Ishikawa (cell line): ENCODE measurements at regions not wholly inside any gene's neighbourhood (a gene's known extent, or its start where the extent isn't known, plus 50 kb on each side); places are given as distances from the start of the nearest gene placed in this dataset.

Experiments used
- CEBPB ChIP-seq: IDR thresholded peaks from 2 replicates; pipeline ENCODE4 v1.6.1; 2012
- CREB1 ChIP-seq: IDR thresholded peaks from 2 replicates; pipeline ENCODE4 v1.6.1; 2012; ENCODE audit warnings: low read depth
- EGR1 ChIP-seq: IDR thresholded peaks from 2 replicates; pipeline ENCODE4 v1.6.1; 2012
- EP300 ChIP-seq: IDR thresholded peaks from 2 replicates; pipeline ENCODE4 v1.6.1; 2012; ENCODE audit warnings: borderline replicate concordance
- FOXM1 ChIP-seq: IDR thresholded peaks from 2 replicates; pipeline ENCODE4 v1.6.1; 2012; ENCODE audit warnings: low read depth, borderline replicate concordance
- NFIC ChIP-seq: IDR thresholded peaks from 2 replicates; pipeline ENCODE4 v1.6.1; 2012
- RAD21 ChIP-seq: IDR thresholded peaks from 2 replicates; pipeline ENCODE4 v1.6.1; 2012; ENCODE audit warnings: low read depth
- TCF12 ChIP-seq: IDR thresholded peaks from 2 replicates; pipeline ENCODE4 v1.6.1; 2012; ENCODE audit warnings: low read depth
- TEAD4 ChIP-seq: IDR thresholded peaks from 2 replicates; pipeline ENCODE4 v1.6.1; 2012
- YY1 ChIP-seq: IDR thresholded peaks from 2 replicates; pipeline ENCODE4 v1.6.1; 2012; ENCODE audit warnings: low read depth
- TF ChIP-seq, protein P1 (sequence below): IDR thresholded peaks from 2 replicates; pipeline ENCODE4 v1.6.1; 2012; ENCODE audit warnings: low read depth, mild to moderate bottlenecking

DNA sequence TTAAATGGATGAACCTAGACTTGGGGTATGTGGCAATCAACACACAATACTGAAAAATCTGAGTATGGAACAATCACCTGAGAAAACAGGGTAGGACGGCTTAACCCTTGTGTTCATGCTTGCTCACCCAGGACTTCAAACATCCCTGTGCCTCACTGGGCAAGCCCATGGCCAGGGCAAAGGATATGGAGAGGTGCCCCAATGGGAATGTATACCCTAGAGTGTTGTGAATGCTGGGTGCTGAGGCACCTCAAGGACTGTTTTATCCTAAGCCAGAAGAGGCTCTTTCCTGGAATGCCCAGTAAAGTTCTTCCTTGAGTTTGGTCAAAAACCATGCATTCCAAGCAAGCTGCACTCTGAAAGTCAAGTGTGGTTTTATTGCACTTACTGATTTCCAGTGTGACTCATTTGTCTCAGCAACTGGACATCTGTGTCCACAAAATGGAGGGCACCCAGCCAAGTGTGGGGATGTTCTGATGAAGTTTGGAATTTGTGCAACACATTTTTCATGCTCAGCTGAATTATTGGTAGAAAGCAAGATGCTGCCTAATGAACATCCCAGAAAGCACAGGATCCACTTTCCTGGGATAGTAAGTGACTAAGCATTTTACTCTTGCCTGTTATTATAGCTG is 531.3 kb downstream of the RFC3 start:
- no peak for TF ChIP-seq EP300
- TF ChIP-seq TCF12: no peak
- TF ChIP-seq, protein P1, sequence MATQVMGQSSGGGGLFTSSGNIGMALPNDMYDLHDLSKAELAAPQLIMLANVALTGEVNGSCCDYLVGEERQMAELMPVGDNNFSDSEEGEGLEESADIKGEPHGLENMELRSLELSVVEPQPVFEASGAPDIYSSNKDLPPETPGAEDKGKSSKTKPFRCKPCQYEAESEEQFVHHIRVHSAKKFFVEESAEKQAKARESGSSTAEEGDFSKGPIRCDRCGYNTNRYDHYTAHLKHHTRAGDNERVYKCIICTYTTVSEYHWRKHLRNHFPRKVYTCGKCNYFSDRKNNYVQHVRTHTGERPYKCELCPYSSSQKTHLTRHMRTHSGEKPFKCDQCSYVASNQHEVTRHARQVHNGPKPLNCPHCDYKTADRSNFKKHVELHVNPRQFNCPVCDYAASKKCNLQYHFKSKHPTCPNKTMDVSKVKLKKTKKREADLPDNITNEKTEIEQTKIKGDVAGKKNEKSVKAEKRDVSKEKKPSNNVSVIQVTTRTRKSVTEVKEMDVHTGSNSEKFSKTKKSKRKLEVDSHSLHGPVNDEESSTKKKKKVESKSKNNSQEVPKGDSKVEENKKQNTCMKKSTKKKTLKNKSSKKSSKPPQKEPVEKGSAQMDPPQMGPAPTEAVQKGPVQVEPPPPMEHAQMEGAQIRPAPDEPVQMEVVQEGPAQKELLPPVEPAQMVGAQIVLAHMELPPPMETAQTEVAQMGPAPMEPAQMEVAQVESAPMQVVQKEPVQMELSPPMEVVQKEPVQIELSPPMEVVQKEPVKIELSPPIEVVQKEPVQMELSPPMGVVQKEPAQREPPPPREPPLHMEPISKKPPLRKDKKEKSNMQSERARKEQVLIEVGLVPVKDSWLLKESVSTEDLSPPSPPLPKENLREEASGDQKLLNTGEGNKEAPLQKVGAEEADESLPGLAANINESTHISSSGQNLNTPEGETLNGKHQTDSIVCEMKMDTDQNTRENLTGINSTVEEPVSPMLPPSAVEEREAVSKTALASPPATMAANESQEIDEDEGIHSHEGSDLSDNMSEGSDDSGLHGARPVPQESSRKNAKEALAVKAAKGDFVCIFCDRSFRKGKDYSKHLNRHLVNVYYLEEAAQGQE: no peak
- no peak for TF ChIP-seq NFIC
- TF ChIP-seq TEAD4: no peak
- TF ChIP-seq YY1: no peak
- no peak for TF ChIP-seq EGR1
- TF ChIP-seq CEBPB: no peak
- TF ChIP-seq CREB1: no peak
- TF ChIP-seq RAD21: no peak
- TF ChIP-seq FOXM1: no peak
